PC-3 (cell line): ENCODE measurements at regions not wholly inside any gene's neighbourhood (a gene's known extent, or its start where the extent isn't known, plus 50 kb on each side); places are given as distances from the start of the nearest gene placed in this dataset.
"Not testable (repeated sequence)": the region's sequence is repeated elsewhere in the genome, so short reads cannot be mapped to it uniquely, and the experiment has no call there.

Source experiments
- ATAC-seq: fragments of 200-7000 bp; cut with Tn5 transposase; 2 replicates; pipeline ENCODE4 v1.9.1; 2020; ENCODE audit warnings: mild to moderate bottlenecking, moderate library complexity
- BruUV-seq: library from RNA; stranded (reverse); fragments of 400-500 nt; replicated peaks from 2 replicates; lab custom pipeline; 2021; lab: Mats Ljungman, UMichigan
- CTCF ChIA-PET: fragments of 300-600 bp; sonication (Branson Sonifier 250); formaldehyde crosslinking; loops from one replicate; lab custom pipeline; 2022; ENCODE audit warnings: antibody characterized with exemption; lab: Charles Lee
- POLR2A ChIA-PET: fragments of 300-600 bp; sonication (Branson Sonifier 250); formaldehyde crosslinking; loops from one replicate; lab custom pipeline; 2022; ENCODE audit warnings: antibody characterized with exemption; ENCODE audit not compliant: unreplicated experiment; lab: Charles Lee
- DNase-seq: peaks from one replicate; pipeline ENCODE4 v3.0.0-alpha.2; 2015
- H2AFZ ChIP-seq: fragments of 300-600 bp; sonication (generic); 2 replicates; pipeline ENCODE4 v1.6.0; 2016; ENCODE audit warnings: antibody characterized with exemption, low read length
- H3F3A ChIP-seq: fragments of 300-600 bp; sonication (generic); one replicate; pipeline ENCODE4 v1.6.0; 2017; ENCODE audit warnings: antibody characterized with exemption, low read length, control low read depth, mild to moderate bottlenecking; ENCODE audit not compliant: unreplicated experiment
- H3K27ac ChIP-seq: fragments of 300-600 bp; sonication (generic); 2 replicates; pipeline ENCODE4 v1.5.1; 2016; ENCODE audit warnings: mild to moderate bottlenecking, low read length
- H3K27me3 ChIP-seq: fragments of 300-600 bp; sonication (generic); 2 replicates; pipeline ENCODE4 v1.6.1; 2016; ENCODE audit warnings: low read length, mixed read lengths
- H3K36me3 ChIP-seq: fragments of 300-600 bp; sonication (generic); 2 replicates; pipeline ENCODE4 v1.6.1; 2016; ENCODE audit warnings: low read depth, mixed run types, low read length, mixed read lengths
- H3K4me1 ChIP-seq: fragments of 300-600 bp; sonication (generic); 2 replicates; pipeline ENCODE4 v1.5.1; 2016; ENCODE audit warnings: low read length; ENCODE audit not compliant: insufficient read depth
- H3K4me2 ChIP-seq: fragments of 300-600 bp; sonication (generic); 2 replicates; pipeline ENCODE4 v1.6.0; 2016; ENCODE audit warnings: low read length
- H3K4me3 ChIP-seq: fragments of 300-600 bp; sonication (generic); 2 replicates; pipeline ENCODE4 v1.5.1; 2016; ENCODE audit warnings: mild to moderate bottlenecking, low read length, mixed read lengths
- H3K79me2 ChIP-seq: fragments of 300-600 bp; sonication (generic); 2 replicates; pipeline ENCODE4 v1.6.1; 2017; ENCODE audit warnings: low read length, mixed read lengths
- H3K9ac ChIP-seq: fragments of 300-600 bp; sonication (generic); 2 replicates; pipeline ENCODE4 v1.6.0; 2016; ENCODE audit warnings: mild to moderate bottlenecking, low read length
- H3K9me2 ChIP-seq: fragments of 300-600 bp; sonication (generic); replicated peaks from 2 replicates; pipeline ENCODE4 v1.6.1; 2016; ENCODE audit warnings: mixed run types, low read length, mixed read lengths
- H3K9me3 ChIP-seq: fragments of 300-600 bp; sonication (generic); 2 replicates; pipeline ENCODE4 v1.6.1; 2016; ENCODE audit warnings: low read length, mixed read lengths
- H4K20me1 ChIP-seq: fragments of 300-600 bp; sonication (generic); 2 replicates; pipeline ENCODE4 v1.6.1; 2016; ENCODE audit warnings: low read length, mixed read lengths
- EZH2 ChIP-seq: fragments of 300-600 bp; sonication (generic); IDR thresholded peaks from one replicate; pipeline ENCODE4 v1.6.1; 2017; ENCODE audit warnings: antibody characterized with exemption, mild to moderate bottlenecking, low read length; ENCODE audit not compliant: unreplicated experiment
- EZH2phosphoT487 ChIP-seq: fragments of 300-600 bp; sonication (generic); IDR thresholded peaks from 2 replicates; pipeline ENCODE4 v1.6.1; 2018; ENCODE audit warnings: mild to moderate bottlenecking, antibody characterized with exemption, low read length, borderline replicate concordance
- intact Hi-C: fragments of 100-400 bp; cut with micrococcal nuclease; formaldehyde crosslinking; loops from 2 replicates; pipeline ENCODE4 v1.9.0; 2023
- TF ChIP-seq, protein P1 (sequence below): fragments of 300-600 bp; sonication (generic); conservative IDR thresholded peaks from 2 replicates; pipeline ENCODE4 v1.5.1; 2017; ENCODE audit warnings: antibody characterized with exemption, low read depth, mild to moderate bottlenecking, low read length

DNA sequence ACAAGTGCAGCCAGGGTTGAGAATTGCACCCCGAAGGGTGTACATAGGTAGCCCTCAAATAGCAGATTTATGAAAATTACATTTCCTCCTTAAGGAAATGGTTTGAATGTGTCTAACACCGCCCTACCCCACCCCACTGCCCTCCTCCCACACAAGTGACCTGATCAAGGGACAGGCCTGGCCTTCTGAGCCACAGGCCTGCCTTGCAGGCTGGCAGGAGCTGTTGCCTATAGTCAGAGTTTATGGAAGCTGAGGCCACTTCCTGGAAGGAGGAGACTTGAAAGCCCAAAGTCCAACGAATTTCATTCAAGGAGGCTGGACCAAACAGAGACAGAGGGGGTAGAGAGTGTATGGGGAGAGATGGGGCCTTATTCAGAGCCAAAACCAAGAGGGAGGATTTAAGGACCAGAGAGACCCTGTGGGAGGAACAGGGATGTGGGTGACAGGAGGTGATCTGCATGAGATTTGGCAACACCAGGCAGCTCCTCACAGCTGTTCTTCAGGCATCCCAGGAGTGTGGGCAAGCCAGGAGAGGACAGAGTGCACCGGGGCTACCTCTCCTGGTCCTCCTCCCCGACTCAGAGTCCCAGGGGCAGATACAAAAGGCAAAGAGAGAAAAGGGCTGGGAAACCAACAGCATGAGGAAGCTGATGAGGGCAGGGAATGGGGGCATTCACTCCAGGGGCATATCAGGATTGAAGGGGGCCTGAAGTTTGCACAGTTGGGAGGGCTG is 100.4 kb upstream of the HES1 start:
- Histone ChIP-seq H3K9ac (no peak overlapping the region), H2AFZ (no peak overlapping the region), H3K79me2 (no peaks in the 10 kb centered on the region), H4K20me1 (no peaks in the 10 kb centered on the region), H3K9me2 (no peaks in the 10 kb centered on the region), H3K9me3 (no peaks in the 10 kb centered on the region), H3F3A (no peaks in the 10 kb centered on the region), H3K4me1 (peaks cover 3% of the 10 kb centered on the region), H3K27ac (no peak overlapping the region), H3K36me3 (no peaks in the 10 kb centered on the region), H3K27me3 (no peaks in the 10 kb centered on the region), H3K4me3 (no peak overlapping the region), H3K4me2 (no peak overlapping the region)
- ChIA-PET CTCF (no interaction called here), POLR2A (no interaction called here)
- BruUV-seq: no TSS peak
- intact Hi-C loops: no loop called here
- TF ChIP-seq EZH2phosphoT487: no peak
- TF ChIP-seq EZH2: no peak
- TF ChIP-seq, protein P1, sequence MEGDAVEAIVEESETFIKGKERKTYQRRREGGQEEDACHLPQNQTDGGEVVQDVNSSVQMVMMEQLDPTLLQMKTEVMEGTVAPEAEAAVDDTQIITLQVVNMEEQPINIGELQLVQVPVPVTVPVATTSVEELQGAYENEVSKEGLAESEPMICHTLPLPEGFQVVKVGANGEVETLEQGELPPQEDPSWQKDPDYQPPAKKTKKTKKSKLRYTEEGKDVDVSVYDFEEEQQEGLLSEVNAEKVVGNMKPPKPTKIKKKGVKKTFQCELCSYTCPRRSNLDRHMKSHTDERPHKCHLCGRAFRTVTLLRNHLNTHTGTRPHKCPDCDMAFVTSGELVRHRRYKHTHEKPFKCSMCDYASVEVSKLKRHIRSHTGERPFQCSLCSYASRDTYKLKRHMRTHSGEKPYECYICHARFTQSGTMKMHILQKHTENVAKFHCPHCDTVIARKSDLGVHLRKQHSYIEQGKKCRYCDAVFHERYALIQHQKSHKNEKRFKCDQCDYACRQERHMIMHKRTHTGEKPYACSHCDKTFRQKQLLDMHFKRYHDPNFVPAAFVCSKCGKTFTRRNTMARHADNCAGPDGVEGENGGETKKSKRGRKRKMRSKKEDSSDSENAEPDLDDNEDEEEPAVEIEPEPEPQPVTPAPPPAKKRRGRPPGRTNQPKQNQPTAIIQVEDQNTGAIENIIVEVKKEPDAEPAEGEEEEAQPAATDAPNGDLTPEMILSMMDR: no peak
- peak; percentile 37 for ATAC-seq
- no peak for DNase-seq

DNA sequence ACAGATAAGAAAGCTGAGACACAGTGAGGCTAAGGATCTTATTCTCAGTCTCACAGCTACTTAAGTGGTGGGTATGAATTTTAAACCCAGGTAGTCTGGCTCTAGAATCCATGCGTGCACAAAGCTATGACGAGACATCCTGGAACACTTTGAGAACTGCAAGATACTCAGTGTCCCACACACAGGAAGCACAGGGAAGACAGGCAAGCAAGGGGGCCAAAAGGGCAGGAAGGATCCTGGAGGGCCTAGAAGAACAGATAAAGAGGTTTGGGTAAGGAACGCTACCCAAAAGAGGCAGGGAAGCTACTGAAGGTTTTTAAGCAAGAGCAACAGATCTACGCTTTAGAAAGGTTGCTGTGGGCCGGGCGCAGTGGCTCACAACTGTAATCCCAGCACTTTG is 99.1 kb upstream of the HES1 start:
- TF ChIP-seq, protein P1: no peak
- TF ChIP-seq EZH2phosphoT487: no peak
- no peak for TF ChIP-seq EZH2
- H3K9ac ChIP-seq: no peak overlapping the region
- CTCF ChIA-PET: no interaction called here

DNA sequence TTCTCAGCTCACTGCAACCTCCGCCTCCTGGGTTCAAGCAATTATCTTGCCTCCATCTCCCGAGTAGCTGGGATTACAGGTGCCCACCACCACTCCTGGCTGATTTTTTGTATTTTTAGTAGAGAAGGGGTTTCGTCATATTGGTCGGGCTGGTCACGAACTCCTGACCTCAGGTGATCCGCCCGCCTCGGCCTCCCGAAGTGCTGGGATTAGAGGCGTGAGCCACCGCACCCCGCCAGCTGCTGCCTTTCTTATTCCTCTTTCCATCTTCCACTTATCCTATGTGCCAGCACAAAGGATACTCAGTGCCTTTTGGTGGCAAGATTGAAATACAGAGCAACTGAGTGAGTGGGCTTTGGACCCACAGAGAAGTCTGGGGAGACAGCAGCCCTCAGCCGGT is 97.6 kb upstream of the HES1 start:
- H4K20me1 ChIP-seq, H3K27me3 ChIP-seq, DNase-seq, H3K79me2 ChIP-seq, BruUV-seq, H3K9me2 ChIP-seq, H3K27ac ChIP-seq, H3K9ac ChIP-seq, H3K36me3 ChIP-seq, H2AFZ ChIP-seq, H3K9me3 ChIP-seq, CTCF ChIA-PET, H3K4me3 ChIP-seq, ATAC-seq, H3F3A ChIP-seq, H3K4me2 ChIP-seq, intact Hi-C loops: not testable (repeated sequence)
- H3K4me1 ChIP-seq: peaks cover 18% of the 10 kb centered on the region
- POLR2A ChIA-PET: interaction anchor here (0.6 kb wide), 1 partner anchor 96 kb away, joined by 3 read pairs; no protein-coding TSS in a partner anchor

More for the DNA sequence above, 99.1 kb upstream of the HES1 start:
- no peaks in the 10 kb centered on the region for H3F3A ChIP-seq
- no peak overlapping the region for H3K27ac ChIP-seq
- H3K4me2 ChIP-seq: no peak overlapping the region
- intact Hi-C loops: no loop called here
- no peaks in the 10 kb centered on the region for H3K9me3 ChIP-seq
- H3K4me1 ChIP-seq: peaks cover 7% of the 10 kb centered on the region
- ATAC-seq (no peak), DNase-seq (no peak)
- no peaks in the 10 kb centered on the region for H4K20me1 ChIP-seq
- no peaks in the 10 kb centered on the region for H3K9me2 ChIP-seq
- no peaks in the 10 kb centered on the region for H3K36me3 ChIP-seq
- POLR2A ChIA-PET: no interaction called here
- H3K4me3 ChIP-seq: no peak overlapping the region
- BruUV-seq: no TSS peak
- no peak overlapping the region for H2AFZ ChIP-seq
- H3K79me2 ChIP-seq: no peaks in the 10 kb centered on the region
- no peaks in the 10 kb centered on the region for H3K27me3 ChIP-seq
